ENCODE measurements at regions not wholly inside any gene's neighbourhood (a gene's known extent, or its start where the extent isn't known, plus 50 kb on each side); places are given as distances from the start of the nearest gene placed in this dataset.

- no peak for DNase-seq (ENCODE audit: low read depth)
These were observed 312.8 kb downstream of the ZPLD1 start for GRCh38 chr3:102747611-102748010.

- DNase-seq (ENCODE audit: low read depth): no peak
These were observed 313.8 kb downstream of the ZPLD1 start for GRCh38 chr3:102748646-102749045.

- no peak for DNase-seq (ENCODE audit: low read depth)
These were observed 315.5 kb downstream of the ZPLD1 start for GRCh38 chr3:102750322-102750721.

- no peak for DNase-seq (ENCODE audit: low read depth)
These were observed 319.1 kb downstream of the ZPLD1 start for GRCh38 chr3:102753901-102754300.

GRCh38 chr3:102756706-102757105 lies 321.9 kb downstream of the ZPLD1 start:
- DNase-seq (ENCODE audit: low read depth): no peak

GRCh38 chr3:102757950-102758349 lies 323.1 kb downstream of the ZPLD1 start:
- DNase-seq (ENCODE audit: low read depth): no peak

GRCh38 chr3:102761766-102762165 lies 327.0 kb downstream of the ZPLD1 start:
- no peak for DNase-seq (ENCODE audit: low read depth)

GRCh38 chr3:102790747-102791325 lies 356.0 kb downstream of the ZPLD1 start:
- no peak for DNase-seq (ENCODE audit: low read depth)

GRCh38 chr3:102791641-102792589 lies 357.1 kb downstream of the ZPLD1 start:
- no peak for DNase-seq (ENCODE audit: low read depth)

GRCh38 chr3:102796804-102797203 lies 362.0 kb downstream of the ZPLD1 start:
- DNase-seq (ENCODE audit: low read depth): no peak

GRCh38 chr3:102802819-102803420 lies 368.1 kb downstream of the ZPLD1 start:
- DNase-seq (ENCODE audit: low read depth): no peak

- no peak for DNase-seq (ENCODE audit: low read depth)
These were observed 376.1 kb downstream of the ZPLD1 start for GRCh38 chr3:102810937-102811336.

GRCh38 chr3:102826636-102827035 lies 391.8 kb downstream of the ZPLD1 start:
- DNase-seq (ENCODE audit: low read depth): no peak

GRCh38 chr3:102827386-102827785 lies 392.6 kb downstream of the ZPLD1 start:
- no peak for DNase-seq (ENCODE audit: low read depth)

GRCh38 chr3:102830415-102830814 lies 395.6 kb downstream of the ZPLD1 start:
- DNase-seq (ENCODE audit: low read depth): no peak

- DNase-seq (ENCODE audit: low read depth): no peak
These were observed 407.1 kb downstream of the ZPLD1 start for GRCh38 chr3:102841866-102842265.

GRCh38 chr3:102866845-102867244 lies 432.0 kb downstream of the ZPLD1 start:
- no peak for DNase-seq (ENCODE audit: low read depth)

- no peak for DNase-seq (ENCODE audit: low read depth)
These were observed 448.7 kb downstream of the ZPLD1 start for GRCh38 chr3:102883515-102883914.

GRCh38 chr3:102885289-102885688 lies 450.5 kb downstream of the ZPLD1 start:
- no peak for DNase-seq (ENCODE audit: low read depth)

- DNase-seq (ENCODE audit: low read depth): peak; percentile 9
These were observed 452.6 kb downstream of the ZPLD1 start for GRCh38 chr3:102887431-102887830.

- DNase-seq (ENCODE audit: low read depth): no peak
These were observed 462.2 kb downstream of the ZPLD1 start for GRCh38 chr3:102896851-102897621.

GRCh38 chr3:102904629-102905028 lies 469.8 kb downstream of the ZPLD1 start:
- no peak for DNase-seq (ENCODE audit: low read depth)
